HTR-8/SVneo (cell line): ENCODE measurements at regions not wholly inside any gene's neighbourhood (a gene's known extent, or its start where the extent isn't known, plus 50 kb on each side); places are given as distances from the start of the nearest gene placed in this dataset.

ENCODE experiments used
- DNase-seq: peaks from one replicate; pipeline ENCODE4 v3.0.0; 2011; ENCODE audit warnings: low spot score, mixed read lengths; ENCODE audit not compliant: insufficient read length
- FAIRE-seq: peaks from 2 replicates; lab custom pipeline; 2011; peaks lifted over from hg19 to GRCh38; lab: Jason Lieb, UNC

DNA sequence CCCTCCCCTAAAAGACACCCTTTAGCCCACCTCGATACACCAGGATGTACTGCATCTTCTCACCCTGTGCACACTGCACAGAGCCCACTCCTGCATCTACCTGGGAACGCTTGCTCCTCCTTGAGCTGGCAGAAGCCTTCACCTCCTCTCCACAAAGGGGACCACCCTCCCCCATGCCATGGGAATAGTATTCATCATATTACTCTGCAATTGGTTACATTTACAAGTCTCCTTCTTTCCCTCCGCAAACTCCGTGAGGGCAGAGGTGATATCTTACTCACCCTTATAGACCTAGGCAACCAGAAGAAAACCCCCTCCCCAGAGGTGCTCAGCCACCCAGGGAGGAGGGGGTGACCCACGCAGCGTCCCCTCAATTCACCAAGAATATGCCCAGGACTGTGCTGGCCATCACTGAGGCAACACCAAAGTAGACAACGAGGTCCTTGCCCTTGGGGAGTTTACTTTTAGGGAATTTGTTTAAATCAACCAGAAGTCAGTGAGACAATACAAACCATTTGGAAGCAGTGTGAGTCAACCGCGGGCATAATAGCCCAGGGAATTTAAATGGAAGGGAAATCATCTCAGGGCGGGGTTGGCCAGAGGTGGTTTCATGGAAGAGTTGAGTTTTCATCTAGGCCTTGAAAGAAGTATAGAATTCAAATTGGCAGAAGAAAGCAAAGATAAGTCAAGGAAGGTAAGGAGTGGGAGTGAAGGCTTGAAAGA lies 214.5 kb downstream of the BARX2 start:
- no peak for DNase-seq
- no peak for FAIRE-seq

DNA sequence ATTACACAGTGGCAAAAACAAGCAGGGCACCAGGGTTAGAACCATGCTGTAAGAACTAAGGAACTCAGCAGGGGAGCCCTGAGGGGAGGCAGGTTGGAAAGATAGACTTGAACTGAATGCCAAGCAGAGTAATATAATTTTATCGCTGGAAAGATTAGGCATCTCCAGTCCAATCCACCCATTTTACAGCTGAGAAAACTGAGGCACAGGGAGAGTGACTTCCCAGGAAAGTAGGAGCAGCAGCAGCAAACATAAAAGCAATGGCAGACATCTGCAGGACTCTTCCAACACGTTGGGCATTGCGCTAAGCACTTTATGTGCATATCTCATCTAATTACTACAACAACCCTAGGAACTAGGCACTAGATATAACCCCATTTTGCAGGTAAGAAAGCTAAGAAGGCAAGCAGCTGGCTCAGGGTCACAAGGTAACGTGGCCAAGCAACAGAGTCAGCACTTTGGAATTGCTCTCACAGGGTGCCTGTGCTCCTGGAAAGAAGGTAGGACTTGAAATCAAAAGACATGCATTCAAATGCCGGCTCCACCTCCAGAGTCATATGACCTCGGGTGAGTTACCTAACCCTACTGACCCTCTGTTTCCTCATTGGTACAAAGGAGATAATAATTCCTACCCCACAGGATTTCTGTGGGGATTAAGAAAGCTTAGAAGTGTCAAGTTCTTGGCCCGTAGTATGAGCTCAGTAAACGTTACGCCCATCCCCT lies 215.3 kb downstream of the BARX2 start:
- DNase-seq: no peak
- FAIRE-seq: no peak

DNA sequence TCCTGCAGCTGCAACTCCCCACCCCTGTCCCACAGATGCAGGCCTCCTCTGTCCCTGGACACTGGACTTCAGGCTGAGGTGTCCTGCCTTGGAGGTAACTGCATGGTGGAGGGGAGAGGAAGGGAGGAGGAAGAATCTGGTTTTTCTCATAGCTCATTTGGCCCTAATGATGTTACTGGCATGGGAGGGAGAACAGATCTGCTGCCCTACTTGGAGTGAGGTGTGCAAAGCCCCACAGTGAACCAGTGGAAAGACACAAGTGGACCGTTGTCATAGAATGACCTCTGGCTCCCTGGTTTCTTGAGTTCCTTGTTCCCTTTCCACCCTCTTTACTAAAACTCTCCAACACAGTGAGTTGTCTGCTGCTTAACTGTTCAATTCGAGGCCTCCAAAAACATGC lies 215.9 kb downstream of the BARX2 start:
- DNase-seq: no peak
- no peak for FAIRE-seq

DNA sequence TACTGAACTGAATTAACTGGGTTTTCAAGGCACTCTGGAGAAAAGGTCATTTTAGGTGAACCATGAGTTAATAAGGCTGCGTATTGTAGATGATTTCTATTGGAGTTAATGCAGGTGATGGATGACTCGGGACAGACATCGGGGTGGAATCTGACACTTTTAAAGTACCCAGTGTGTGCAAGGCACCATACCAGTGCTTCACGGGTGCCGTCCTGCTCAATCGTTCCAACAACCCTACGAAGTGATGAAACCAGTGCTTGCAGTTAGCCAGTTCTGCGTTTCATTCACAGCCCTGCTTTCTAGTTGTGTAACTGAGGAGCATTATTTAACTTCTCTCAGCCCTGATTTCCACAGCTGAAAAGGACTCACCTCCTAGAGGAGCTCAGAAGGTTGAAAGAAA lies 216.5 kb downstream of the BARX2 start:
- FAIRE-seq (no peak), DNase-seq (no peak)

DNA sequence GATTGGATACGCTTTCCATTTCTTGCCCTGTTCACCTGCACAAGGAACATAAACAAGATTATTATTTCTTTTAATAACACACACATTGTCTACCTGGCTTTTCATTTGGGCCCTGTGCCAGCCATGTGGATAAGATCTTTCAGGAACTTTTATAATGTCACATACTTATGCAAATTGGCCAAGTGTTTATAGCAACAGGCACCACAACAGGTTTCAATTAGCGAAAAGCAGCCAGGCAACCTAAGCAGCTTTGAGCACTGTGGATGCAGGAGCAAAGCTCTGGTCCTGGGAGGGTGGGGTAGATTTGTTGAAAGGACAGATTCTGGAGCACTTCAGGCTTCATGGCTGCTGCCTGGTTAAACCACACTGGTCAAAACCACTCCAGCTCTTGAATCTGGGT lies 217.4 kb downstream of the BARX2 start:
- FAIRE-seq (no peak), DNase-seq (no peak)

DNA sequence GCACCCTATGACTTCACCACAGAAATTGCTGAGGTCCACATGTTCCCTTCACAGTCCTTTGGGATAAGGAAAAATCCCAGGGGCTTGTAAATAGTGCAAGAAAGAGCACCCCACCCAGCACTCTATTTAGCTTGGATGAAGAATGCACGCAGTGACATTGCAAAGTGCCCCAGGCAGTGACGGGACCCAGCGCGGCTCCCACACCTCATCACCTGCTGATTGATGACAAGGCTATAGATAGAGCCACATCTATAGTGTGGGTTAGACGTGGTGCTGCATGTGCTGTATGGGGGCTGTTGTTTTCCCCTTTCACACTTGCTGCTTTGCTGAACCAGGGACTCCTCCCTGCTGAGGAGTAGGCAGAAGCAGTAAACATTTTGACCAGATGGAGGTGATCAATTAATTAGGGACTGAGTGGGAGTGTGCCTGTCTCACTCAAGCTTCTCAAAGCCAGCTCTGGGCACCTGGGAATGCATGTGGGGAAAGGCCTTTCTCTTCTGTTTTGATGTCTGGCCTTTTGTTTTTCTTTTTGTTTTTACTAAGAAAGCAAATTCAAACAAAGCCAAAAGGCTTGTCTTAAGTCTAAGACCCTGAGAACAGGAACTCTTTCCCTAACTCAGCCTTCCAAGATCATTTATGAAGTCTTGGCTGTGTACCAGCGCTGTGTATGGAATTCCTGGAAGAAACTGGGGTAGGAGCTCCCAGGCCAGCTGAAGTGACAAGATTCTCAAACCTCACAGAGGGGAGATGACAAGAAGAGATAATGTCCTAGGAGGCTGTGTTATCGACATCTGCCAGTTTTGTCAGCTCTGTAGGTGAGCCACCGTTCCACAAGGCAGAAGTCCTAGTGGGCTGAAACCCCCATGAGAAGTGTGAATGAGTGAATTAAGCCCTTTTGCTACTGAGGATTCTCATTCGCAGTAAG lies 219.7 kb downstream of the BARX2 start:
- FAIRE-seq (no peak), DNase-seq (no peak)

DNA sequence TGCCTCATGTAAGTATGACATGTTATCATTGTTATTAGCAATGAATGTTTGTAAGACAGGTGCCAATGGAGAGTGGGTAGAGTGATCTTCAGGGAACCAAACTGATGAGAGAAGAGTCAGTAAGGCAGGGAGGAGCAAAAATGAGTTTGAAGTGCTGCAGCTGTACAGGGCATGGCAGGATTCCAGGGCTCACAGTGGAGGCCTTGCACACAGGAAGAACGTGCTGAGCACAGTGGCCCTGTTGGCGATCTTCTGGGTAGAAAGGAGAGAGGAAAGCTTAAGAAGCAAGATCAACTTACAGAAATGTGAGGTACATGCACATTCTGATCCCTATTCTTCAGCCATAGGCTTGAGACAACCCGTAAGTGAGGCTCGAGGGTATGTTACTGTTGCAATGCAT lies 219.3 kb upstream of the TMEM45B start:
- FAIRE-seq: no peak

DNA sequence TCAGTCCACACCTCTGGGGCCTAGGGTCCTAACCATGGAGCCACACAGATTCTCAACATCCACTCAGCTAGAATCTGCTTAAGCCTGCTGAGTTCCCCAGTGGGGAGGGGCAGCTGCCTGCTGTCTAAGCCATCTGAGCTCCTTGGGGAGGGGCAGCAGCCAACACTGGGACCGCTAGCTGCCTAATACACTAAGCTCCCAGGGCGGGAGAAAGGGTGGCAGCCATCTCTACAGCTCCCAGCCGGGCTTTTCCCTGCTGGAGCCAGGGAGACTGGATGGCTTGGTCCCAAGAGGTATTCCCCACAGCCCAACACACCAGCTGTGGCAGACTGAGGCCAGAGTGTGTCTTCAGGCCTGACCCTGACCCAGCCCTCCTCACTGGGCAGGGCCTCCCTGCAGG lies 217.3 kb upstream of the TMEM45B start:
- DNase-seq: no peak
- no peak for FAIRE-seq

More for the DNA sequence above, 219.3 kb upstream of the TMEM45B start:
- no peak for DNase-seq

DNA sequence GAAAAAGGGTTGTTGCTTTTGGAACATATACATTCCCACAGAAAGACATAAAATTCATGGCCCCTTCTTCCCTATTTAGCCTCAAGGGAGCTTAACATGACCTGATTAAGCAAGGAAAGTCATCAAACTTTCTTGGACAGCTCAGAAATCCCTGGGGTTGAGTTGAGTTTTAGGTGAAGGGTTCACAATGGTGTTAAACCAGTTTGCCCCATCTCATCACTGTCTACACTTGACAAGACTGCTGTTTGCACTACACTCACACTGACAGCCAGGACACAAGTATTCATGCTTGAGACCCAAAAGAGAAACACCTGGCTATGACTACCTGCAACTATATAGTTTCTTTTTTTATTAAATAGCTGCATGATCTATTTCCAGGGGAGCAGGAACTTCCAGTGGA lies 209.8 kb upstream of the TMEM45B start:
- no peak for DNase-seq
- no peak for FAIRE-seq

DNA sequence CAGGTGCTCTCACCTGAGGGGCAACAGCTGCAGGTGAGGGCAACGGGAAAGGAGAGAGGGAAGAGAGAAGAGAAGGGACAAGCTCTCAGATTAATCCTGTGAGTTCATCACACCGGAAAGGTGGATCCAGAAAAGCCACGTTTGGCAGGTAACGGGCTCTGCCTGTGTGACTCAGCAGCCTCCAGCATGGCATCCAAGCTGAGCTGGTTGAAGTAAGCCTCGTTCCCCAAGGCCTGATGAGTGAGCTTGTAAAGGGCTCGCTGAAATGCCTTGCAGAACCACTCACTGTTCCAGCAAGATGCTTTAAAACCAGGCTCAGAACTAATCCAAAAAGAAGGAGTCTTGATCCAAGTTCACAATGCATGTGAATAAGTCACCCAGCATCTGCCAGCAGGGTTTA lies 206.9 kb upstream of the TMEM45B start:
- FAIRE-seq: no peak
- no peak for DNase-seq

DNA sequence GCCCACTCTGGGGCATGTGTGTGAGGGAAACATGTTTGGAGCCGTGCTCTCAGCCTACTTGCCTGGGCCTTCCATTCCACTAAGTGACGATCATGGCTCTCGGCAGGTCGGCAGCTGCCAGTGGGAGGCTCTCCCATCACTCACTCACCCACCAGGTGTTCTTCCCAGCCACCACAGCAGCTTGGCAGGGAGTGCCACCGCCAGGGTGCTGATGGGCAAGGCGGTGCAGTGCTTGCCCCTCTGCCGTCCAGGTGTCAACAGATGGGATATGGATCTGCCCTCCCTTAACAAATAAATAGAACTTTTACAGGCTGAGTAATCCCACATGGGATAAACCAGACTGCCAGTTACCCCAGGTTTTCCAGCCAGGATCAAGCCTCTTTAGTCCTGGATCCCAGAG lies 205.5 kb upstream of the TMEM45B start:
- FAIRE-seq: no peak
- DNase-seq: no peak

DNA sequence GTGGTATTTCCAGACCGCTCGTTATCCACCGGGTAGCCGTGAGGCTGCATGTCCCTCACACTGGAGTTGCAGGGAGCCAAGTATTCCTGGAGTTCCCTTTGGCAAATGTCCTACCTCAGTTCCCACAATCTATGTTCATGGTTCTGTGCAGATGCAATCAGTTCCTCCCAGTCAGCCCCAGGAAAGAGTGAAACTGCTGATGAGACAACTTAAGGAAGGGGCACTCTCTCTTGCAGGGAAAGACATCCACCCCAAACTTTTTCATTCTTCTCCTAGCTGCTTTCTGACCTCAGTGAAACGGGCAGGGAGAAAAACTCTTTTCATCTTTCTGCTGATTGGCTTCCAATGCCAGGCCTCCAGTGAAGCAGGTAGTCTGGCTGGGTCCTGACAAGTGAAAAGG lies 205.1 kb upstream of the TMEM45B start:
- DNase-seq (no peak), FAIRE-seq (no peak)

DNA sequence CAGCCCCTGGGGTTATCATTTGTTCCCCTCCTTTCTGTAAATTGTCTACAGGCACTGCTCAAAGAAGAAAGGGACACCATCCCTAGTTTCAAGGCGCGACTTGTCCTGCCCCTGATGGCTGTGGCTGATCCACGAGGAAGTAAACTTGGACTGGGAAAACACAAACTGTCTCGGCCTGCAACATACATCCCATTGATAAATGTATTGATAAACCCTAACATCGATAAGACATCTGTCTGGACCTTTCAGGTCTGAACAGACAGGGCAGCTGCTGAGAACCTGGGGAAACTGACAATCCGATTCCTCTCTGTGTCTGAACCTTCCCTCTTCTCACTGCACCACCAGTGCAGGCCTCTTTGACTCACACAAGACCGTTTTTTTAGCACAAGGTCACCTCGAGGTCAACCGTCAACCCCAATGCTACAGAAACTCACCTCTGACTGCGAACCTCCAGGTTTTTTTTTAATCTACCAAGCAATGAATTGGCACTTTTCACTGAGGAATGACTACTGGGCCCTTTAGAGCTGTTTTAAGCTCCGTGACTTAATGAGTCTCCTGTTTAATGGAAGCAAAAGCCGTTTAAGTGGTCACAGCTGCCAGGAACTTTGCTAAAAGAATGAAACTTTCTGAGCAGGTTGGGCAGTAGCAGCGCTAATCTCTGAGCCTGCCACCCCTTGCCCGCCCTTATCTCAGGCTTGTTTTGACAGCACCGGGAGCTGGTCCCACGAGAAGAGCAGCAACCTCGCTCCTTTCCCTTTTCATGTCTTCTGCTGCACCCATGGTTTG lies 203.8 kb upstream of the TMEM45B start:
- no peak for DNase-seq

DNA sequence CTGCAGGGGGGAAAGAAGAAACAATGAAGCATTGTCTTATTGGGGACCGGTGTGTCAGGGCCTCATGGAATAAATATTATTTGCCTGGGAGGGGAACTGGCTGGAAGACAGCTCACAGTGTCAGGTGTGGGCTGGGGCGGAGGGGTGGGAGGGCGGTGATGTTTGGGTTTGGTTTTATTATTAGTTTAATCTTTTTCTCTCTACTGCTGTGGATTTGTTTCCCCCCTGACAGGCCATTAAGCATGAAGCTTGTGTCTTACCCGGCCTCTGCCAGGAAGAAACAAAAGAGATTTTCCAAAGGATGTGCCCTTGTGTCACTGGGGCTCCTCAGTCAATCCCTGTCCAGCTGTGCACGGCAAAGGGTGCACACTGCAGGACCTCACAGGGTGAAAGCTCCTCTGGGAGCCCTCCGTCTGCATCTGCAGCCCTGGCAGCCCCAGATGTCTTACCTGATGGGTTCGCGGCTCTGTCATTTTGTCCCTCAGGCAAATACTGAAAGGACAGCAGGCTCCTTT lies 203.1 kb upstream of the TMEM45B start:
- DNase-seq (no peak), FAIRE-seq (no peak)

More for the DNA sequence above, 203.8 kb upstream of the TMEM45B start:
- no peak for FAIRE-seq

DNA sequence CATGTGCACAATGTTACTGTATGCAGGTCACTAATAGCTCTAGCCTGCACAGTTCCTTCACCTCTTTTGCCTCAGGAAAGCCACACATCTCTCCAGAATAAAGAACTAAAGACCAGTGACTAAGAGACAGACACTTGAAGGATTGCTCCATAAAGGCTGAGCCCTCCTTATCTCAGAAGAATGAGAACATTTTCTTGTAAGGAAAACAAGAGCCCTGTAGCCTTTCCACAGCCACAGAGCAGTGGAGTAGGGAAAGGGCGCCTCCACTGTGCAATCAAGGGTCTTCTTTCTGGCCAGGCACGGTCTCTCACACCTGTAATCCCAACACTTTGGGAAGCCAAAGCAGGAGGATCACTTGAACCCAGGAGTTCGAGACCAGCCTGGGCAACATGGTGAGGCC lies 202.6 kb upstream of the TMEM45B start:
- DNase-seq (no peak), FAIRE-seq (no peak)

DNA sequence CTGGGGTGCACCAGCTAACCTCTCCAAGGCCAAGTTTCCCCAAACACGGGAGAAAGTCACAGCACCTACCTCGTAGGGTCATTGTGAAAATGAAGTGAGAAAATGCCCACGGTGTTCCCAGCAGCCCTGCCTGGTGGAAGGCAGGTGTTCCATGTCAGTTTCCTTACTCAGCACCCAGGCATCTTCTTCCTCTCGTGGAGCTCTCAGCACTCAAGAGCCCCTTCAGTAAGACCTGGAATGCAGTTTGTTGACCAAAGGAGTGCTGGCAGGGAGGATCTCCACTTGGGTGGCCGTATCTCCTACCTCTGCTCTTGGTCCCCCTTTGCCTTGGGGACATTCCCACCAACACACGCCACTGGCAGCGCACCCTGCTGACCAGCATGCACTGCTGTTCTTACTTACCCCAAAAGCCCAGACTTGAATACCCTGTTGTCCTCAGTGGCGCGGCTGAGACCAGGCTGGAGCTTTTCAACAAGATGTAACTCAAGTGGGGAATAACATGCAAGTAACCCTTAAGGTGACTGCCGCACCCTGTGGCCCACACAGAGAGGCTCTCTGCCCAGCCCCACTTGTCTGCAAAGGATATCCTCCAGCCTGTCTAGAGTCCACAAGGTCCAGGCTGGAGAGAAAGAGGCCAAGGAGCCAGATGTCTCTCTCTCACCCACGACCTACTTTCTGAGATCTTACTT lies 201.2 kb upstream of the TMEM45B start:
- no peak for DNase-seq
- FAIRE-seq: no peak

DNA sequence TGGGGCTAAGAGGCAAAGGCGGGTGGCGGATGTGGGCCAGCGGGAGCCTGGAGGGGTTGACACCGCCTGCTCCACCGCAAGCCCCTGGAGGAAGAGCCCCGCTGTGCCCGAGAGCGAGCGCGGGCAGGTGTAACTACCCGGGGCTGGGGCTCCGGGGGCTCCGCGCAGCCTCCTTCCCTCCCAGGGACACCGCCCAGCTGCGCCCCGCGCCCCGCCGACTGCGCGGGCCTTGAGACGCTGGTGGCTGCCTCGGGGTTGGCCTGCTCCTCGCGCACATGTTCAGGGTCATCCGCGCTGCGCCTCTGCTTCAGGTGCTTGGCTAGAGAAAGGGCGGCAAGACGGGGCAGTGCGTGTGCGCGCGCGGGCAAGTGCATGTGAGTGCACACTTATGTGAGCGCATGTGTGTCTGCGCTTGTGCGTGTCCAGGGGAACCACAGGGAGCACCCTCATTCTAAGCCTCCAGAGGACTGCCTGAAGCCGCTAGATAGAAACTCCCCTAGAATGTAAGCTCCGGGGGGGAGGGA lies 197.5 kb upstream of the TMEM45B start:
- DNase-seq (no peak), FAIRE-seq (no peak)

DNA sequence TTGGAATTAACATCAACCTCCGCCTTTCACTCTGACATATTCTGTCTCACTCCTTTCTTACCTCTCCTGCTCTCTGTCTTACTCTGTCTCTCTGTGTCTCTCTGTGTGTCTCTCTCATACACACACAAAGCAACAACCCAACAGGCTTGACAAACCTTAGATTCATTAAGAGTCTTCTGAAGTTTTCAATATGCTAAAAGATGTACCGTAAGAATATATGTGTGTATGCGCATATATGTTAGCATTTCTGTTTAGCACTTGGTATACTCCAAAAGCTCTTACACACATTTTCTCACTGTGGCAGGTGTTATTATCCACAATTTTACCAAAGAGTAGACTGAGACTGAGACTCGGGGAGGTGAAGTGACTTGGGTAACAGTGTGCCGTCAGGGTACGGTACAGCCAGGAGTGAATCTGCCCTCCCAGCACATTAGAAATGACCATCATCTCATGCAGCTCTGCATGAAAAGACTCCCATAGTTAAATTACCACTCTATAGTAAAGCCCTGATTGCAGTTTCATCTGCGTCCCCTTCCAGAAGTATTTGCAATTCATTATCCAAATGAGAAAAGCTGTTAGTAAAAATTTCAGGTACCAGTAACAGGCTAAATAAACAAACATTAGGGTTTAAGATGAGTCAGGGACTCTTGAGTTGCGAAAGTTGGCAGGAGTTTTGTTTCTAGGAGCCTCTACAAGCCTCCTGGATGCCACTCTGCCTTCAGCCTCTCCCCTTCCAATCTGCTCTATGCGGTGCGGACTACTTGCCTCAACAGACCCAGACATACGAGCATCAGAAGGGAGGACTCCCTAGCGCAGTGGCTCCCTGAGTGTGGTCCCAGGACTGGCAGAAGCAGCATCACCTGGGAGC lies 195.2 kb upstream of the TMEM45B start:
- FAIRE-seq (no peak), DNase-seq (no peak)
